Activated naive CD4-positive, alpha-beta T cell treated with Interleukin-2 at 50 U/mL for 16 hours (primary cell): ENCODE measurements at regions not wholly inside any gene's neighbourhood (a gene's known extent, or its start where the extent isn't known, plus 50 kb on each side); places are given as distances from the start of the nearest gene placed in this dataset.

Source experiments
- DNase-seq: peaks from one replicate; pipeline ENCODE4 v3.0.0-alpha.2; 2020

- DNase-seq: no peak
Observed at GRCh38 chr9:80964374-80964773, 725.0 kb downstream of the TLE1 start.

GRCh38 chr9:80957801-80958200, 731.5 kb downstream of the TLE1 start:
- DNase-seq: no peak

- DNase-seq: no peak
Observed at GRCh38 chr9:80954521-80954920, 734.8 kb downstream of the TLE1 start.

- DNase-seq: no peak
Observed at GRCh38 chr9:80952363-80952922, 736.9 kb downstream of the TLE1 start.

- no peak for DNase-seq
Observed at GRCh38 chr9:80951675-80952074, 737.7 kb downstream of the TLE1 start.

- DNase-seq: no peak
Observed at GRCh38 chr9:80948876-80949275, 740.5 kb downstream of the TLE1 start.

- no peak for DNase-seq
Observed at GRCh38 chr9:80948066-80948465, 741.3 kb downstream of the TLE1 start.

GRCh38 chr9:80946496-80947170, 742.7 kb downstream of the TLE1 start:
- no peak for DNase-seq

GRCh38 chr9:80945436-80945835, 743.9 kb downstream of the TLE1 start:
- no peak for DNase-seq

GRCh38 chr9:80937645-80938044, 751.7 kb downstream of the TLE1 start:
- no peak for DNase-seq

GRCh38 chr9:80934095-80934494, 755.3 kb downstream of the TLE1 start:
- no peak for DNase-seq

- DNase-seq: no peak
Observed at GRCh38 chr9:80932947-80933780, 756.2 kb downstream of the TLE1 start.

GRCh38 chr9:80932181-80932580, 757.2 kb downstream of the TLE1 start:
- DNase-seq: no peak

- DNase-seq: no peak
Observed at GRCh38 chr9:80931163-80931562, 758.2 kb downstream of the TLE1 start.

- DNase-seq: no peak
Observed at GRCh38 chr9:80928697-80929096, 760.6 kb downstream of the TLE1 start.

- no peak for DNase-seq
Observed at GRCh38 chr9:80926611-80927010, 762.7 kb downstream of the TLE1 start.

- DNase-seq: no peak
Observed at GRCh38 chr9:80922544-80922943, 766.8 kb downstream of the TLE1 start.

GRCh38 chr9:80906728-80907127, 782.6 kb downstream of the TLE1 start:
- no peak for DNase-seq

- DNase-seq: no peak
Observed at GRCh38 chr9:80899208-80899607, 790.1 kb downstream of the TLE1 start.

GRCh38 chr9:80893190-80893589, 796.2 kb downstream of the TLE1 start:
- DNase-seq: no peak

GRCh38 chr9:80892703-80893102, 796.6 kb downstream of the TLE1 start:
- no peak for DNase-seq

GRCh38 chr9:80890124-80890523, 799.2 kb downstream of the TLE1 start:
- no peak for DNase-seq

- no peak for DNase-seq
Observed at GRCh38 chr9:80885894-80886293, 803.5 kb downstream of the TLE1 start.
